H9 (cell line): ENCODE measurements at regions not wholly inside any gene's neighbourhood (a gene's known extent, or its start where the extent isn't known, plus 50 kb on each side); places are given as distances from the start of the nearest gene placed in this dataset.

Experiments used
- DNase-seq: peaks from one replicate; pipeline ENCODE4 v3.0.0-alpha.2; 2017
- H2AFZ ChIP-seq: one replicate; pipeline ENCODE4 v1.6.1; 2013; ENCODE audit warnings: mild to moderate bottlenecking, low read length, control low read depth, moderate library complexity
- H2AK5ac ChIP-seq: 2 replicates; pipeline ENCODE4 v1.6.1; 2013; ENCODE audit warnings: low read length, control low read depth, mixed read lengths; ENCODE audit not compliant: insufficient read length
- H2BK120ac ChIP-seq: one replicate; pipeline ENCODE4 v1.6.1; 2013; ENCODE audit warnings: low read depth, mild to moderate bottlenecking, low read length, control low read depth, inconsistent platforms; ENCODE audit not compliant: poor library complexity, severe bottlenecking
- H2BK12ac ChIP-seq: 2 replicates; pipeline ENCODE4 v1.6.1; 2013; ENCODE audit warnings: low read length, control low read depth, mixed read lengths, low read depth; ENCODE audit not compliant: insufficient read length
- H2BK15ac ChIP-seq: 2 replicates; pipeline ENCODE4 v1.6.1; 2013; ENCODE audit warnings: low read depth, low read length, control low read depth
- H2BK20ac ChIP-seq: one replicate; pipeline ENCODE4 v1.6.1; 2013; ENCODE audit warnings: low read depth, mild to moderate bottlenecking, low read length, control low read depth, inconsistent platforms; ENCODE audit not compliant: poor library complexity, severe bottlenecking
- H2BK5ac ChIP-seq: 2 replicates; pipeline ENCODE4 v1.6.1; 2013; ENCODE audit warnings: low read length, control low read depth, mixed read lengths; ENCODE audit not compliant: insufficient read length
- H3K14ac ChIP-seq: 2 replicates; pipeline ENCODE4 v1.6.1; 2013; ENCODE audit warnings: low read length, control low read depth; ENCODE audit not compliant: insufficient read depth
- H3K18ac ChIP-seq: 2 replicates; pipeline ENCODE4 v1.6.1; 2013; ENCODE audit warnings: low read depth, mild to moderate bottlenecking, mixed read lengths, low read length, control low read depth; ENCODE audit not compliant: insufficient read length
- H3K23ac ChIP-seq: 2 replicates; pipeline ENCODE4 v1.6.1; 2013; ENCODE audit warnings: low read length, control low read depth, mixed read lengths, low read depth; ENCODE audit not compliant: insufficient read length
- H3K23me2 ChIP-seq: 2 replicates; pipeline ENCODE4 v1.6.1; 2013; ENCODE audit warnings: low read depth, mild to moderate bottlenecking, mixed read lengths, low read length, control low read depth; ENCODE audit not compliant: insufficient read length, poor library complexity, severe bottlenecking
- H3K27ac ChIP-seq: 2 replicates; pipeline ENCODE4 v1.5.1; 2013; ENCODE audit warnings: low read length, control low read depth, mixed read lengths, low read depth; ENCODE audit not compliant: insufficient read length
- H3K27me3 ChIP-seq: 2 replicates; pipeline ENCODE4 v1.6.1; 2013; ENCODE audit warnings: low read length, control low read depth, inconsistent platforms; ENCODE audit not compliant: insufficient read depth
- H3K4ac ChIP-seq: 2 replicates; pipeline ENCODE4 v1.6.1; 2013; ENCODE audit warnings: low read depth, mild to moderate bottlenecking, control low read depth, inconsistent platforms, low read length, moderate library complexity
- H3K4me1 ChIP-seq: 2 replicates; pipeline ENCODE4 v1.6.1; 2013; ENCODE audit warnings: low read length, control low read depth, inconsistent platforms; ENCODE audit not compliant: insufficient read depth
- H3K4me2 ChIP-seq: 2 replicates; pipeline ENCODE4 v1.6.1; 2013; ENCODE audit warnings: low read length, control low read depth, mixed read lengths; ENCODE audit not compliant: insufficient read length, insufficient read depth
- H3K56ac ChIP-seq: 2 replicates; pipeline ENCODE4 v1.6.1; 2013; ENCODE audit warnings: low read depth, mild to moderate bottlenecking, mixed read lengths, low read length, control low read depth; ENCODE audit not compliant: insufficient read length
- H3K79me1 ChIP-seq: 2 replicates; pipeline ENCODE4 v1.6.1; 2013; ENCODE audit warnings: low read depth, mild to moderate bottlenecking, moderate library complexity, low read length, control low read depth, inconsistent platforms; ENCODE audit not compliant: insufficient read depth, poor library complexity, severe bottlenecking
- H3K79me2 ChIP-seq: 2 replicates; pipeline ENCODE4 v1.6.1; 2013; ENCODE audit warnings: low read length, control low read depth, inconsistent platforms; ENCODE audit not compliant: insufficient read depth
- H3K9ac ChIP-seq: 2 replicates; pipeline ENCODE4 v1.6.1; 2013; ENCODE audit warnings: low read length, control low read depth, mixed read lengths; ENCODE audit not compliant: insufficient read length; ENCODE audit errors: extremely low read depth
- H3K9me3 ChIP-seq: one replicate; pipeline ENCODE4 v1.6.1; 2013; ENCODE audit warnings: low read depth, low read length, inconsistent platforms; ENCODE audit not compliant: control insufficient read depth
- H3T11ph ChIP-seq: one replicate; pipeline ENCODE4 v1.6.1; 2013; ENCODE audit warnings: mild to moderate bottlenecking, low read length, control low read depth, inconsistent platforms
- H4K20me1 ChIP-seq: one replicate; pipeline ENCODE4 v1.6.1; 2013; ENCODE audit not compliant: control insufficient read depth, insufficient read length, insufficient read depth
- H4K5ac ChIP-seq: 2 replicates; pipeline ENCODE4 v1.6.1; 2013; ENCODE audit warnings: low read depth, mild to moderate bottlenecking, mixed read lengths, low read length, control low read depth; ENCODE audit not compliant: insufficient read length
- H4K8ac ChIP-seq: replicated peaks from 2 replicates; pipeline ENCODE4 v1.6.1; 2013; ENCODE audit warnings: low read length, control low read depth, mixed read lengths, low read depth; ENCODE audit not compliant: insufficient read length
- H4K91ac ChIP-seq: 2 replicates; pipeline ENCODE4 v1.6.1; 2013; ENCODE audit warnings: low read depth, mild to moderate bottlenecking, moderate library complexity, mixed read lengths, low read length, control low read depth; ENCODE audit not compliant: insufficient read length
- H3K27ac Mint-ChIP-seq, 3 experiments: 2 replicates in 2 of 3; 3 replicates in 1 of 3; pipeline ENCODE4 v1.8.0; 2020 to 2021; ENCODE audit warnings: mixed read lengths in 3 of 3, mild to moderate bottlenecking in 1 of 3, moderate library complexity in 1 of 3
- H3K27me3 Mint-ChIP-seq: 2 replicates; pipeline ENCODE4 v1.8.0; 2021; ENCODE audit warnings: low read depth, mild to moderate bottlenecking, moderate library complexity, mixed read lengths
- H3K36me3 Mint-ChIP-seq, 3 experiments: 2 replicates in 2 of 3; 3 replicates in 1 of 3; pipeline ENCODE4 v1.8.0; 2020 to 2021; ENCODE audit warnings: low read depth in 3 of 3, mixed read lengths in 3 of 3; ENCODE audit not compliant: insufficient read depth in 1 of 3
- H3K4me1 Mint-ChIP-seq, 2 experiments: 2 replicates each; pipeline ENCODE4 v1.8.0; 2020; ENCODE audit warnings: mixed read lengths in 2 of 2
- H3K4me3 Mint-ChIP-seq, 2 experiments: 2 replicates in 1 of 2; 3 replicates in 1 of 2; pipeline ENCODE4 v1.8.0; 2020 to 2021; ENCODE audit warnings: mild to moderate bottlenecking in 2 of 2, mixed read lengths in 2 of 2, moderate library complexity in 1 of 2
- H3K9me3 Mint-ChIP-seq, 2 experiments: 2 replicates in 1 of 2; 3 replicates in 1 of 2; pipeline ENCODE4 v1.8.0; 2020; ENCODE audit warnings: mild to moderate bottlenecking in 2 of 2, mixed read lengths in 2 of 2, moderate library complexity in 1 of 2
- CTCF ChIP-seq: fragments of 200-600 bp; sonication (generic); conservative IDR thresholded peaks from 3 replicates; pipeline ENCODE4 v1.8.0; 2021; ENCODE audit warnings: antibody characterized with exemption, mild to moderate bottlenecking
- WGBS: extraction: QIAGEN DNeasy Blood & Tissue Kit; methylation state at CpG from one replicate; pipeline ENCODE4 v1.1.7; 2013; ENCODE audit warnings: missing lambda C conversion rate, low lambda C conversion rate, mixed read lengths; ENCODE audit not compliant: insufficient read length; ENCODE audit errors: extremely low coverage; 5-methylcytosine and 5-hydroxymethylcytosine counted together

GRCh38 chr2:60339286-60339685 lies 214.2 kb downstream of the BCL11A start:
- no peaks in the 10 kb centered on the region for H3K27me3 ChIP-seq
- H2BK15ac ChIP-seq, result no peak overlapping the region
- H4K8ac ChIP-seq, result no peak overlapping the region
- H3K23me2 ChIP-seq, result no peaks in the 10 kb centered on the region
- H3K4me2 ChIP-seq, result no peak overlapping the region
- H3K56ac ChIP-seq, result no peak overlapping the region
- no peak overlapping the region for H2BK12ac ChIP-seq
- H2BK20ac ChIP-seq, result no peak overlapping the region
- H3K9me3 Mint-ChIP-seq, result no peaks in the 10 kb centered on the region
- H2BK5ac ChIP-seq, result no peak overlapping the region
- H3K9me3 ChIP-seq, result no peaks in the 10 kb centered on the region
- H4K5ac ChIP-seq, result no peak overlapping the region
- H2AFZ ChIP-seq, result no peak overlapping the region
- peaks cover 7% of the 10 kb centered on the region for H3K27me3 Mint-ChIP-seq
- H3K18ac ChIP-seq, result no peak overlapping the region
- H3K4me1 ChIP-seq, result no peaks in the 10 kb centered on the region
- H3K79me1 ChIP-seq, result no peaks in the 10 kb centered on the region
- no peaks in the 10 kb centered on the region for H3K79me2 ChIP-seq
- H3K36me3 Mint-ChIP-seq, result no peaks in the 10 kb centered on the region
- no peak overlapping the region for H3K9ac ChIP-seq
- no peaks in the 10 kb centered on the region for H4K20me1 ChIP-seq
- no peak overlapping the region for H3K27ac Mint-ChIP-seq
- no peak for DNase-seq
- WGBS, result no CpG with 5 or more reads among the region's 2 CpGs
- H3K14ac ChIP-seq, result no peak overlapping the region; the same call in 1 of the 2 replicates
- H3K27ac ChIP-seq, result no peak overlapping the region
- H3K4me3 Mint-ChIP-seq, result no peak overlapping the region
- H2AK5ac ChIP-seq, result no peak overlapping the region
- no peak overlapping the region for H2BK120ac ChIP-seq
- peaks cover 3 to 9% of the 10 kb centered on the region in 2 experiments; a peak in 2 of 4 replicates for H3K4me1 Mint-ChIP-seq
- H3K23ac ChIP-seq, result no peak overlapping the region
- no peak overlapping the region for H4K91ac ChIP-seq
- TF ChIP-seq CTCF, result no peak
- H3K4ac ChIP-seq, result no peak overlapping the region
- no peak overlapping the region for H3T11ph ChIP-seq
